ENCODE measurements at regions not wholly inside any gene's neighbourhood (a gene's known extent, or its start where the extent isn't known, plus 50 kb on each side); places are given as distances from the start of the nearest gene placed in this dataset.

- Mint-ChIP-seq H3K9me3 (ENCODE audit: low read depth) (no peaks in the 10 kb centered on the region), H3K4me1 (no peaks in the 10 kb centered on the region), H3K36me3 (no peaks in the 10 kb centered on the region), H3K27ac (no peak overlapping the region), H3K4me3 (no peak overlapping the region), H3K27me3 (no peaks in the 10 kb centered on the region)
- no peak for ATAC-seq
- CTCF ChIA-PET, result interaction anchor here (0.6 kb wide), 1 partner anchor 104 kb away, joined by 3 read pairs; no protein-coding TSS in a partner anchor
- no peak for DNase-seq
Observed at GRCh38 chr5:98514215-98514614, 259.2 kb upstream of the RGMB start.

GRCh38 chr5:98516701-98517100, 256.8 kb upstream of the RGMB start:
- DNase-seq (no peak), ATAC-seq (no peak)
- no peaks in the 10 kb centered on the region for H3K36me3 Mint-ChIP-seq
- H3K9me3 Mint-ChIP-seq (ENCODE audit: low read depth), result no peaks in the 10 kb centered on the region
- H3K27me3 Mint-ChIP-seq, result no peaks in the 10 kb centered on the region
- H3K4me3 Mint-ChIP-seq, result no peak overlapping the region
- CTCF ChIA-PET, result no interaction called here
- H3K4me1 Mint-ChIP-seq, result no peaks in the 10 kb centered on the region
- no peak overlapping the region for H3K27ac Mint-ChIP-seq

GRCh38 chr5:98517560-98518366, 255.7 kb upstream of the RGMB start:
- Mint-ChIP-seq H3K36me3 (no peaks in the 10 kb centered on the region), H3K27ac (no peak overlapping the region), H3K27me3 (no peaks in the 10 kb centered on the region), H3K4me3 (no peak overlapping the region), H3K4me1 (no peaks in the 10 kb centered on the region), H3K9me3 (ENCODE audit: low read depth) (no peaks in the 10 kb centered on the region)
- DNase-seq (no peak), ATAC-seq (no peak)
- CTCF ChIA-PET, result no interaction called here

GRCh38 chr5:98518754-98519153, 254.7 kb upstream of the RGMB start:
- no peak for ATAC-seq
- H3K9me3 Mint-ChIP-seq (ENCODE audit: low read depth), result no peaks in the 10 kb centered on the region
- H3K27me3 Mint-ChIP-seq, result peaks cover 3% of the 10 kb centered on the region
- no peak overlapping the region for H3K27ac Mint-ChIP-seq
- H3K4me1 Mint-ChIP-seq, result no peaks in the 10 kb centered on the region
- H3K36me3 Mint-ChIP-seq, result no peaks in the 10 kb centered on the region
- no peak for DNase-seq
- CTCF ChIA-PET, result interaction anchor here (1.2 kb wide), 1 partner anchor 250 kb away, joined by 3 read pairs; no protein-coding TSS in a partner anchor
- no peak overlapping the region for H3K4me3 Mint-ChIP-seq

- Mint-ChIP-seq H3K36me3 (no peaks in the 10 kb centered on the region), H3K4me3 (no peak overlapping the region), H3K9me3 (ENCODE audit: low read depth) (no peaks in the 10 kb centered on the region), H3K4me1 (no peaks in the 10 kb centered on the region), H3K27me3 (peaks cover 3% of the 10 kb centered on the region), H3K27ac (no peak overlapping the region)
- CTCF ChIA-PET, result interaction anchor here (1.2 kb wide), 1 partner anchor 249 kb away, joined by 3 read pairs; no protein-coding TSS in a partner anchor
- DNase-seq (no peak), ATAC-seq (no peak)
Observed at GRCh38 chr5:98519571-98519970, 253.9 kb upstream of the RGMB start.

GRCh38 chr5:98521821-98522220, 251.6 kb upstream of the RGMB start:
- CTCF ChIA-PET, result no interaction called here
- no peak for DNase-seq
- no peaks in the 10 kb centered on the region for H3K4me1 Mint-ChIP-seq
- H3K27me3 Mint-ChIP-seq, result peaks cover 3% of the 10 kb centered on the region
- ATAC-seq, result no peak
- no peak overlapping the region for H3K27ac Mint-ChIP-seq
- no peaks in the 10 kb centered on the region for H3K9me3 Mint-ChIP-seq (ENCODE audit: low read depth)
- no peak overlapping the region for H3K4me3 Mint-ChIP-seq
- H3K36me3 Mint-ChIP-seq, result no peaks in the 10 kb centered on the region

GRCh38 chr5:98524773-98525172, 248.7 kb upstream of the RGMB start:
- Mint-ChIP-seq H3K4me1 (no peaks in the 10 kb centered on the region), H3K27ac (no peak overlapping the region), H3K27me3 (peaks cover 3% of the 10 kb centered on the region), H3K9me3 (ENCODE audit: low read depth) (no peaks in the 10 kb centered on the region), H3K36me3 (no peaks in the 10 kb centered on the region), H3K4me3 (no peak overlapping the region)
- ATAC-seq (no peak), DNase-seq (no peak)
- CTCF ChIA-PET, result no interaction called here

GRCh38 chr5:98527846-98528245, 245.6 kb upstream of the RGMB start:
- peaks cover 3% of the 10 kb centered on the region for H3K27me3 Mint-ChIP-seq
- DNase-seq, result no peak
- H3K4me3 Mint-ChIP-seq, result no peak overlapping the region
- no peak for ATAC-seq
- no peak overlapping the region for H3K27ac Mint-ChIP-seq
- H3K36me3 Mint-ChIP-seq, result no peaks in the 10 kb centered on the region
- H3K9me3 Mint-ChIP-seq (ENCODE audit: low read depth), result no peaks in the 10 kb centered on the region
- CTCF ChIA-PET, result no interaction called here
- H3K4me1 Mint-ChIP-seq, result no peaks in the 10 kb centered on the region

GRCh38 chr5:98529321-98529720, 244.1 kb upstream of the RGMB start:
- ATAC-seq, result no peak
- Mint-ChIP-seq H3K27me3 (no peaks in the 10 kb centered on the region), H3K9me3 (ENCODE audit: low read depth) (no peaks in the 10 kb centered on the region), H3K27ac (no peak overlapping the region), H3K4me1 (no peaks in the 10 kb centered on the region), H3K4me3 (no peak overlapping the region), H3K36me3 (no peaks in the 10 kb centered on the region)
- CTCF ChIA-PET, result no interaction called here
- no peak for DNase-seq

GRCh38 chr5:98530224-98530623, 243.2 kb upstream of the RGMB start:
- H3K27ac Mint-ChIP-seq, result no peak overlapping the region
- H3K4me3 Mint-ChIP-seq, result no peak overlapping the region
- no peaks in the 10 kb centered on the region for H3K4me1 Mint-ChIP-seq
- no peaks in the 10 kb centered on the region for H3K36me3 Mint-ChIP-seq
- DNase-seq (no peak), ATAC-seq (no peak)
- H3K27me3 Mint-ChIP-seq, result no peaks in the 10 kb centered on the region
- no peaks in the 10 kb centered on the region for H3K9me3 Mint-ChIP-seq (ENCODE audit: low read depth)
- CTCF ChIA-PET, result no interaction called here

- H3K9me3 Mint-ChIP-seq (ENCODE audit: low read depth), result peaks cover 2% of the 10 kb centered on the region
- no peaks in the 10 kb centered on the region for H3K4me1 Mint-ChIP-seq
- DNase-seq (no peak), ATAC-seq (no peak)
- H3K4me3 Mint-ChIP-seq, result no peak overlapping the region
- CTCF ChIA-PET, result no interaction called here
- no peaks in the 10 kb centered on the region for H3K27me3 Mint-ChIP-seq
- H3K27ac Mint-ChIP-seq, result no peak overlapping the region
- H3K36me3 Mint-ChIP-seq, result no peaks in the 10 kb centered on the region
Observed at GRCh38 chr5:98535901-98536300, 237.6 kb upstream of the RGMB start.

GRCh38 chr5:98540056-98540455, 233.4 kb upstream of the RGMB start:
- CTCF ChIA-PET, result no interaction called here
- Mint-ChIP-seq H3K9me3 (ENCODE audit: low read depth) (peaks cover 15% of the 10 kb centered on the region), H3K27me3 (no peaks in the 10 kb centered on the region), H3K36me3 (no peaks in the 10 kb centered on the region), H3K27ac (no peak overlapping the region), H3K4me3 (no peak overlapping the region), H3K4me1 (no peaks in the 10 kb centered on the region)
- ATAC-seq (no peak), DNase-seq (no peak)

GRCh38 chr5:98541641-98542040, 231.8 kb upstream of the RGMB start:
- no peaks in the 10 kb centered on the region for H3K4me1 Mint-ChIP-seq
- no peaks in the 10 kb centered on the region for H3K27me3 Mint-ChIP-seq
- H3K4me3 Mint-ChIP-seq, result no peak overlapping the region
- H3K9me3 Mint-ChIP-seq (ENCODE audit: low read depth), result peaks cover 15% of the 10 kb centered on the region
- H3K36me3 Mint-ChIP-seq, result no peaks in the 10 kb centered on the region
- DNase-seq (no peak), ATAC-seq (no peak)
- CTCF ChIA-PET, result no interaction called here
- no peak overlapping the region for H3K27ac Mint-ChIP-seq

- ATAC-seq (no peak), DNase-seq (no peak)
- no peak overlapping the region for H3K27ac Mint-ChIP-seq
- H3K9me3 Mint-ChIP-seq (ENCODE audit: low read depth), result peaks cover 15% of the 10 kb centered on the region
- H3K4me3 Mint-ChIP-seq, result no peak overlapping the region
- no peaks in the 10 kb centered on the region for H3K36me3 Mint-ChIP-seq
- no peaks in the 10 kb centered on the region for H3K27me3 Mint-ChIP-seq
- CTCF ChIA-PET, result no interaction called here
- H3K4me1 Mint-ChIP-seq, result no peaks in the 10 kb centered on the region
Observed at GRCh38 chr5:98543490-98543889, 230.0 kb upstream of the RGMB start.

All from activated CD8-positive, alpha-beta memory T cell treated with anti-CD3 and anti-CD28 coated beads, Interleukin-2, amount 10 ng/mL, durations not matched to agents 7 days and 5 days (primary cell).